WI38 (cell line): ENCODE measurements at regions not wholly inside any gene's neighbourhood (a gene's known extent, or its start where the extent isn't known, plus 50 kb on each side); places are given as distances from the start of the nearest gene placed in this dataset.

Source experiments
- H3K4me3 ChIP-seq: 2 replicates; pipeline ENCODE4 v1.5.1; 2011; ENCODE audit warnings: low read depth, mild to moderate bottlenecking, control low read depth, low read length
- CTCF ChIP-seq: IDR thresholded peaks from 2 replicates; pipeline ENCODE4 v1.5.1; 2012; ENCODE audit warnings: low read depth, mild to moderate bottlenecking, control low read depth, low read length

DNA sequence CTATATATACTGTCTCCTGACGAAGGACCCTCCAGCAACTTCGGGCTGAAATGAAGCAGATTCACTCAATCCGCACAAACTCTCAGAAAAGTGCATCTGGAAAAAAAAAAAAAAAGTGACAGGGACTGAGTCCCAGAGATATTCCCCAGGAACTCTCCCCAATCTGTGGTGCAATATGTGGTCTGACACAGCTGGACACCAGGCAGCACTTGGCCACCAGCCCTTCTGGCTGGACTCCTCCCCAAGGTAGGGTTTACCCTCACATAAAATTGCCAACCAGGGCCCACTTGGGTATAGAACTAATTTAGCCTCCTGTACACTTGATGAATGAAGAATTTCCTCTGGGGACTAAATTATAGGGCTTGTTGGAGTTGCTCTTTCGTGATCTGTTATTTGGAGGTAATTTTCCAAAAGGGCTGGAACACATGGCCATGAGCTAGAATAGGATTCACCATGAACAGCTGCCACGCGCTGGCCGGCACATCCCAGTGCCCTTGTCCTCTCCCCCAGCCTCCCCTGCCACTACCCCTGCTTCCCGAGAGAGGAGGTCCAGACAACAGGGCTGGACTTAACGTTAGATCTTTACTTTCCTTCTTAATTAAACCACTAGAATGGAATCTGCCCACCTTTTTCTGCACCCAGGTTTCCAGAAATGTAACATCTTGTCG lies 379.2 kb downstream of the BMP2 start:
- no peak overlapping the region for H3K4me3 ChIP-seq
- TF ChIP-seq CTCF: no peak

- TF ChIP-seq CTCF: no peak
- no peak overlapping the region for H3K4me3 ChIP-seq
Observed at GRCh38 chr20:7147220-7147601, 379.7 kb downstream of the BMP2 start.

- TF ChIP-seq CTCF: no peak
- no peak overlapping the region for H3K4me3 ChIP-seq
Observed at GRCh38 chr20:7151676-7152470, 384.4 kb downstream of the BMP2 start.

DNA sequence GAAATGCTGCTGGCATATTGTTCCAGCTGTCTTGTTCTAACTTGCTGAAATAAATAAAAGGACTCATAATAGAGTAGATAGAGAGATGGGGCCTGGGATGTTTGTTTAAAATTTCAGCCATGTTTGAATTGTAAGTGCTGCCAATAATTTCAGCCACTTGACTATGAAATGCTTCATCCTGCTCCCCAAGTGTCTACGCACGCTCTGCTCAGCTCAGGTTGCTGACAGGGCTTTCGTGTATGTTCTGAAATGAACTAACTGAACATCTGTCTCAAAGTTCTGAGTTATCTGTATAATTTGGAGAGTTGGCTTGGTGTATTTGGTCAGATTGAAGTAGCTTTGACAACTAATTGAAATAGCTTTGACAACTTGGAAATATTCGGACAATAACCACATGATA lies 387.8 kb downstream of the BMP2 start:
- no peak overlapping the region for H3K4me3 ChIP-seq
- TF ChIP-seq CTCF: no peak

DNA sequence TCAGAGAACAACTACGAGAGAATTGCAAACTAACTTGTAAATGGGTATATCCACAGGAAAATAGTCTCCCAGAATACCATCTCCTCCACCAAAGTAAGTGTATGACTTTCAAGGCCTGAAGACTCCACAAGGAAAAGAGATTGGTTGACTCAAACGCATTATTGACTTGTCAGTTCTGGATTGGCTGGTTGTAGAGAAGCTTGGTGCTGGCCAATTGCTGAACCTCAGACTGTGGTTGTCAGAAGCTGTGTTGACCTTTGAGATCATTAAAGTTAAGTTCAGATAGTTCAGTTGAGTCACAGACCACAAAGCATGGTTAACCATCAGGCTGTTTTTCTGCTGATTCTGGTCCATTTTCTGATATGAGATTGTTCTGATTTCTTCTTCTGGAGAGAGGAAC lies 388.3 kb downstream of the BMP2 start:
- no peak overlapping the region for H3K4me3 ChIP-seq
- no peak for TF ChIP-seq CTCF

- TF ChIP-seq CTCF: no peak
- H3K4me3 ChIP-seq: no peak overlapping the region
Observed at GRCh38 chr20:7159903-7160302, 392.4 kb downstream of the BMP2 start.

DNA sequence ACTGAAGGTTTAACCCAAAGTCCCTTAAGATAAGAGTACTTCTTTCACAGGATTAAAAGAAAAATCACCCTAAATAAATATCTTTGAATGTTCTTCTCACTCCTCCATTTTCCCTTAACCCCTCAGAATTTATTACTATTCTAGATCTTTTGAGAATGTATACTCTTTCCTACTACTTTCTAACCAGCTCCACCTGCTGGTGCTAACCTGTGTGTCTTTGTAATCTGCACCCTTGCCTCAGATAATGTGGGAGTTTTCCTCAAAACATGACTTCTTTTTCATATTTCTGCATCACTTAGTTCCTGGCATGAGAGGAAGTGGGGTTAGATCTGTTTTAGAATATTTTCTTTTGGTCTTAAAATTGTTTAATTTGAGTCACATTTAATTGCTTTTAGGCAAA lies 394.2 kb downstream of the BMP2 start:
- H3K4me3 ChIP-seq: no peak overlapping the region
- TF ChIP-seq CTCF: no peak
